ENCODE measurements at regions not wholly inside any gene's neighbourhood (a gene's known extent, or its start where the extent isn't known, plus 50 kb on each side); places are given as distances from the start of the nearest gene placed in this dataset.
"Not testable (repeated sequence)": the region's sequence is repeated elsewhere in the genome, so short reads cannot be mapped to it uniquely, and the experiment has no call there.

DNA sequence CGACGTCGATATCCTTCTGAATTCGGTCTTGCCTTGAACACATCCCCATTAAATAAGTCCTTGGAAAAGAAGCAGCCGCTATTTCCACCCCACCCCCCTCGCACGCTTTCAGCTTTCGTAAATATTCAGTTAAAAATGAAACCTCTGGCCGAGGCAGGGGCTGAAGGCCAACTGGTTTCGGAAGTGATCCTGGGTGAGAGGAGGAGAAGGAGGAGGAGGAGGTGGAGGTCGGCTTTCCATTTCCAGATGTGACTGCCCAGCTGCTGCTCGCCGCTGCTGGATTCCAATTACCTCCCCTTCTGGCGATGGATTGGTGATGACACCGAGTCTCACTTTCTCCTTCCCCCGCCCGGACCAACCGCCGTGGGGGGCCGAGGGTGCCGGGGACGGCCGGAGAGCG lies 73.1 kb upstream of the NBPF8 start:
- BruUV-seq (replicated peaks); H3K9me3 ChIP-seq (replicated peaks; ENCODE audit: control insufficient read depth, insufficient read depth, low read length); intact Hi-C loops (cut with micrococcal nuclease): not testable (repeated sequence)

DNA sequence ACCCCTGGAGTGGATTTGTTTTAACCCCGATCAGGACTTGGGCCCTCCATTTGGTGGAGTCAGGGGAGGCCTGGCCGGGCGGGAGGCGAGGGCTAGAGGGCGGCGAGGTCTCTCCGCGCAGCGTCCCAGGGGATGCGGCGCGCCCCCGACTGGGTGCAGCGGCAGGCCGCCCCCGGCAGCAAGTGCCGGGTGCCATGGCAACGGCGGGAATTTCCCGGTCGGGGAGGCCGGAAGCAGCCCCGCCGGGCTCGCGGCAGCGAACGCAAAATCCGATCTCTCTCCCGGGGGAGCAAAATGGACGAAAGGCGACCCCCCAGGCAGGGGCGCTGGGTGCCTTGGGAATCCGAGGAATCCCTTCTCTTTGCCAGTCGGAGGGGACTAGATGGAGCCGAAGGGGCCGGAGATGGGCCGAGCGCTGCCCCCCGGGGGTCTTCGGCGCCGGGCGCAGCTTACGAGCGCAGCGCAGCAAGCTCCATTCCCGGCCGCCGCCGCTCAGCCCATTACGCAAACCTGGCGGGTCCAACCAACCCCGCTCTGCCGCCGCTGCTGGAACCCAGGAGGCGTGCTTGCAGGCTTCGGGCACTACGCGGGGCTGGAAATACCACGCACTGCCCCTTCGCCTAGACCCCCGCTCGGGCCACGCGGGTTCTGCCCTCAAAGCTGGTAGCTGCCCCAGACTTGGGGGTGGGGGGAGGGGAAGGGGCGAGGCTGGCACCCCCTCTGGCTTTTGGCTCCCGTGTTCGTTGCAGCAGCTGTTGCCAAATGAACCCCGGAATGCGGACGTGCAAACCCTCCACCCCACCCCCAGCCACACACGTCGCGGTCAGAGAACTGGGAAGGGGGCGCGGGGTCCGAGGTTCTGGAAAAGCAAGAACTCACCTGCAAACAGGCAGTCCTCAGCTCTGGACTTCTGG lies 73.7 kb upstream of the NBPF8 start:
- DNase-seq (ENCODE audit: low read depth, low spot score); H2AFZ ChIP-seq (ENCODE audit: low read depth, low read length); H3K79me2 ChIP-seq (ENCODE audit: control insufficient read depth, insufficient read depth, low read length); H3K4me2 ChIP-seq (ENCODE audit: insufficient read depth, low read length); dilution Hi-C loops (cut with MboI; ENCODE audit: extremely low pct_ligation_motif_present, low sequenced_read_pairs); FAIRE-seq; H3K9me1 ChIP-seq (replicated peaks; ENCODE audit: control insufficient read depth, extremely low read depth, insufficient read depth, low read length); POLR2A ChIA-PET; H4K20me1 ChIP-seq (replicated peaks; ENCODE audit: control insufficient read depth, extremely low read depth, insufficient read depth, low read length); CTCF ChIA-PET; intact Hi-C loops (cut with micrococcal nuclease); H3K4me1 ChIP-seq (ENCODE audit: control insufficient read depth, extremely low read depth, insufficient read depth, low read length); H3K27me3 ChIP-seq (ENCODE audit: control insufficient read depth in 2 of 2, insufficient read depth in 2 of 2, low read length in 2 of 2); H3K9me3 ChIP-seq (replicated peaks; ENCODE audit: control insufficient read depth, insufficient read depth, low read length); H3K27ac ChIP-seq (ENCODE audit: insufficient read depth, low read depth, low read length); BruUV-seq (replicated peaks); H3K36me3 ChIP-seq (ENCODE audit: control insufficient read depth in 2 of 2, extremely low read depth in 1 of 2, insufficient read depth in 2 of 2, low read length in 2 of 2); H3K9ac ChIP-seq (replicated peaks; ENCODE audit: extremely low read depth, insufficient read depth, low read length): not testable (repeated sequence)
- peak overlapping the region in 1 of 3 experiments; percentile 31 for H3K4me3 ChIP-seq (replicated peaks in 1 of 3; ENCODE audit: insufficient read depth in 1 of 3, low read depth in 1 of 3, low read length in 3 of 3)

More for the DNA sequence above, 73.1 kb upstream of the NBPF8 start:
- peak; percentile 0 for DNase-seq (ENCODE audit: low read depth, low spot score)
- H3K4me1 ChIP-seq (ENCODE audit: control insufficient read depth, extremely low read depth, insufficient read depth, low read length); H4K20me1 ChIP-seq (replicated peaks; ENCODE audit: control insufficient read depth, extremely low read depth, insufficient read depth, low read length); H3K36me3 ChIP-seq (ENCODE audit: control insufficient read depth in 2 of 2, extremely low read depth in 1 of 2, insufficient read depth in 2 of 2, low read length in 2 of 2); H3K27me3 ChIP-seq (ENCODE audit: control insufficient read depth in 2 of 2, insufficient read depth in 2 of 2, low read length in 2 of 2); FAIRE-seq; H3K9me1 ChIP-seq (replicated peaks; ENCODE audit: control insufficient read depth, extremely low read depth, insufficient read depth, low read length); H2AFZ ChIP-seq (ENCODE audit: low read depth, low read length); dilution Hi-C loops (cut with MboI; ENCODE audit: extremely low pct_ligation_motif_present, low sequenced_read_pairs); H3K27ac ChIP-seq (ENCODE audit: insufficient read depth, low read depth, low read length); H3K9ac ChIP-seq (replicated peaks; ENCODE audit: extremely low read depth, insufficient read depth, low read length); POLR2A ChIA-PET; H3K79me2 ChIP-seq (ENCODE audit: control insufficient read depth, insufficient read depth, low read length); CTCF ChIA-PET: not testable (repeated sequence)
- Histone ChIP-seq H3K4me2 (ENCODE audit: insufficient read depth, low read length) (peak overlapping the region; percentile 47), H3K4me3 (replicated peaks in 1 of 3; ENCODE audit: insufficient read depth in 1 of 3, low read depth in 1 of 3, low read length in 3 of 3) (peak overlapping the region in 2 of 3 experiments; percentile 15 to 31)

DNA sequence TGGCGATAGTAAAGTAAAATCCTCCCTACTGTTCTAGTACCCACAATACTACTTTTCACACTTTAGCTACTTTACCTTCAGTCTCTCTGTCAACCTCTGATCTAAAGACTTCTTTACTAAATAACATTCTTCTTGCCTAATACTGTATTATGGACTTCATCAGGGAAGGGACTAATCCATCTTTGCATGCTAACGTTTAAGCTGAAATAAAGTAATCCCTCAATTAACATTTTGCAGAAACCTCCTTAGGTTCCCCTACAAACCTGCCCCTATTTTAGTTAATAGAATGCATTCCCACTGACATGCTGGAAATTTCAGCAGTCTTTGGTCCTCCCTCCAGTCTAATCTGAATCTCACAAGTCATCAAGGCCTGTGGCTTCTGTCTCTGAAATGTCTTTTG lies 99.1 kb upstream of the NBPF8 start:
- dilution Hi-C loops (cut with MboI; ENCODE audit: extremely low pct_ligation_motif_present, low sequenced_read_pairs); POLR2A ChIA-PET; H2AFZ ChIP-seq (ENCODE audit: low read depth, low read length); H3K4me3 ChIP-seq (replicated peaks in 1 of 3; ENCODE audit: insufficient read depth in 1 of 3, low read depth in 1 of 3, low read length in 3 of 3); BruUV-seq (replicated peaks); H3K36me3 ChIP-seq (ENCODE audit: control insufficient read depth in 2 of 2, extremely low read depth in 1 of 2, insufficient read depth in 2 of 2, low read length in 2 of 2); H3K27me3 ChIP-seq (ENCODE audit: control insufficient read depth in 2 of 2, insufficient read depth in 2 of 2, low read length in 2 of 2); FAIRE-seq; H3K9me3 ChIP-seq (replicated peaks; ENCODE audit: control insufficient read depth, insufficient read depth, low read length); H3K9me1 ChIP-seq (replicated peaks; ENCODE audit: control insufficient read depth, extremely low read depth, insufficient read depth, low read length); H4K20me1 ChIP-seq (replicated peaks; ENCODE audit: control insufficient read depth, extremely low read depth, insufficient read depth, low read length); H3K9ac ChIP-seq (replicated peaks; ENCODE audit: extremely low read depth, insufficient read depth, low read length); CTCF ChIA-PET; DNase-seq (ENCODE audit: low read depth, low spot score); H3K27ac ChIP-seq (ENCODE audit: insufficient read depth, low read depth, low read length); H3K4me1 ChIP-seq (ENCODE audit: control insufficient read depth, extremely low read depth, insufficient read depth, low read length); H3K4me2 ChIP-seq (ENCODE audit: insufficient read depth, low read length); H3K79me2 ChIP-seq (ENCODE audit: control insufficient read depth, insufficient read depth, low read length); intact Hi-C loops (cut with micrococcal nuclease): not testable (repeated sequence)

DNA sequence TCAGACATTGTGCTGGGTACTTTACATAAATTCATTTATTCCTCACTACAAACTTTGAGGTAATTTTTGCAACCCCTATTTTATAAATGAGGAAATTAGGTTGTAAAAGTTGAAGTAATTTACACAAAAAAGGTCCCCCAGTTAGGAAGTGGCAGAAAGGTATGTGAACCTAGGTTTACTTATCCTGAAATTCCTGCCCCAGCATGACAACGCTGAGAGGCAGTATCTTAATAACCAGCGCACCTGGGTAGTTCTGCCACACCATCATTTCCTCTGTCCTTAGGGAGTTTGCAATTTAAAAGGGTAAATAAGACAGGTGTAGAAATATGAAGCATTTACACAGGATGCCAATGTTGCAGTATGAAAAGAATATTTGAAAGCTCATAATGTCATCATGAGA lies 102.9 kb upstream of the NBPF8 start:
- H3K27ac ChIP-seq (ENCODE audit: insufficient read depth, low read depth, low read length); H2AFZ ChIP-seq (ENCODE audit: low read depth, low read length); H3K9me1 ChIP-seq (replicated peaks; ENCODE audit: control insufficient read depth, extremely low read depth, insufficient read depth, low read length); intact Hi-C loops (cut with micrococcal nuclease); H3K36me3 ChIP-seq (ENCODE audit: control insufficient read depth in 2 of 2, extremely low read depth in 1 of 2, insufficient read depth in 2 of 2, low read length in 2 of 2); BruUV-seq (replicated peaks); H3K9ac ChIP-seq (replicated peaks; ENCODE audit: extremely low read depth, insufficient read depth, low read length); H4K20me1 ChIP-seq (replicated peaks; ENCODE audit: control insufficient read depth, extremely low read depth, insufficient read depth, low read length); FAIRE-seq; dilution Hi-C loops (cut with MboI; ENCODE audit: extremely low pct_ligation_motif_present, low sequenced_read_pairs); H3K4me2 ChIP-seq (ENCODE audit: insufficient read depth, low read length); H3K79me2 ChIP-seq (ENCODE audit: control insufficient read depth, insufficient read depth, low read length); H3K4me1 ChIP-seq (ENCODE audit: control insufficient read depth, extremely low read depth, insufficient read depth, low read length); POLR2A ChIA-PET; CTCF ChIA-PET; H3K4me3 ChIP-seq (replicated peaks in 1 of 3; ENCODE audit: insufficient read depth in 1 of 3, low read depth in 1 of 3, low read length in 3 of 3); H3K27me3 ChIP-seq (ENCODE audit: control insufficient read depth in 2 of 2, insufficient read depth in 2 of 2, low read length in 2 of 2); DNase-seq (ENCODE audit: low read depth, low spot score); H3K9me3 ChIP-seq (replicated peaks; ENCODE audit: control insufficient read depth, insufficient read depth, low read length): not testable (repeated sequence)
